OCI-LY1 (cell line): ENCODE measurements at regions not wholly inside any gene's neighbourhood (a gene's known extent, or its start where the extent isn't known, plus 50 kb on each side); places are given as distances from the start of the nearest gene placed in this dataset.

Source experiments
- EZH2 ChIP-seq: fragments of 200-600 bp; sonication (generic), shearing (Covaris generic); IDR thresholded peaks from 2 replicates; pipeline ENCODE4 v1.8.0; 2017; ENCODE audit warnings: borderline replicate concordance, mixed run types, mild to moderate bottlenecking, antibody characterized with exemption, low read length, moderate library complexity, mixed read lengths
- TF ChIP-seq, protein P1 (sequence below): fragments of 200-600 bp; sonication (generic), shearing (Covaris generic); IDR thresholded peaks from 2 replicates; pipeline ENCODE4 v1.5.1; 2017; ENCODE audit warnings: mild to moderate bottlenecking, antibody characterized with exemption, low read length, moderate library complexity, mixed read lengths

DNA sequence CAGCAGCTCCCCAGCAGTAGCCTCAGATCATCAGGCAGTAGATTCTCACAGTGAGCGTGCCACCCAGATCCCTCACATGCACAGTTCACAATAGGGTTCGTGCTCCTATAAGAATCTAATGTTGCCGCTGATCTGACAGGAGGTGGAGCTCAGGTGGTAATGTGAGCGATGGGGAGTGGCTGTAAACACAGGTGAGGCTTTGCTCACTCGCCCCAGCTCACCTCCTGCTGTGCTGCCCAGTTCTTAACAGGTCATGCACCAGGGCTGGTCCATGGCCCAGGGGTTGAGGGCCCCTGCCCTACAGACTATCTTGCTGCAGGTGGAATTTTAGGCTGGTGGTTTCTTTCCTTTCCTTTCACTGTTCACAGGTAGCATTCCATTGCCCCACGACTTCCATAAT, 100.2 kb downstream of the MRPL36 start:
- TF ChIP-seq, protein P1, sequence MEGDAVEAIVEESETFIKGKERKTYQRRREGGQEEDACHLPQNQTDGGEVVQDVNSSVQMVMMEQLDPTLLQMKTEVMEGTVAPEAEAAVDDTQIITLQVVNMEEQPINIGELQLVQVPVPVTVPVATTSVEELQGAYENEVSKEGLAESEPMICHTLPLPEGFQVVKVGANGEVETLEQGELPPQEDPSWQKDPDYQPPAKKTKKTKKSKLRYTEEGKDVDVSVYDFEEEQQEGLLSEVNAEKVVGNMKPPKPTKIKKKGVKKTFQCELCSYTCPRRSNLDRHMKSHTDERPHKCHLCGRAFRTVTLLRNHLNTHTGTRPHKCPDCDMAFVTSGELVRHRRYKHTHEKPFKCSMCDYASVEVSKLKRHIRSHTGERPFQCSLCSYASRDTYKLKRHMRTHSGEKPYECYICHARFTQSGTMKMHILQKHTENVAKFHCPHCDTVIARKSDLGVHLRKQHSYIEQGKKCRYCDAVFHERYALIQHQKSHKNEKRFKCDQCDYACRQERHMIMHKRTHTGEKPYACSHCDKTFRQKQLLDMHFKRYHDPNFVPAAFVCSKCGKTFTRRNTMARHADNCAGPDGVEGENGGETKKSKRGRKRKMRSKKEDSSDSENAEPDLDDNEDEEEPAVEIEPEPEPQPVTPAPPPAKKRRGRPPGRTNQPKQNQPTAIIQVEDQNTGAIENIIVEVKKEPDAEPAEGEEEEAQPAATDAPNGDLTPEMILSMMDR: no peak
- no peak for TF ChIP-seq EZH2
